SU-DHL-6 (cell line): ENCODE measurements at regions not wholly inside any gene's neighbourhood (a gene's known extent, or its start where the extent isn't known, plus 50 kb on each side); places are given as distances from the start of the nearest gene placed in this dataset.

Experiments used
- EZH2phosphoT487 ChIP-seq: fragments of 200-600 bp; sonication (generic), shearing (Covaris generic); conservative IDR thresholded peaks from 2 replicates; pipeline ENCODE4 v1.6.1; 2018; ENCODE audit warnings: mild to moderate bottlenecking, antibody characterized with exemption, low read length, moderate library complexity, mixed read lengths
- TF ChIP-seq, protein P1 (sequence below): fragments of 200-600 bp; sonication (generic); IDR thresholded peaks from one replicate; pipeline ENCODE4 v1.5.1; 2017; ENCODE audit warnings: antibody characterized with exemption, mild to moderate bottlenecking, low read length, moderate library complexity; ENCODE audit not compliant: insufficient read depth, poor library complexity, severe bottlenecking

DNA sequence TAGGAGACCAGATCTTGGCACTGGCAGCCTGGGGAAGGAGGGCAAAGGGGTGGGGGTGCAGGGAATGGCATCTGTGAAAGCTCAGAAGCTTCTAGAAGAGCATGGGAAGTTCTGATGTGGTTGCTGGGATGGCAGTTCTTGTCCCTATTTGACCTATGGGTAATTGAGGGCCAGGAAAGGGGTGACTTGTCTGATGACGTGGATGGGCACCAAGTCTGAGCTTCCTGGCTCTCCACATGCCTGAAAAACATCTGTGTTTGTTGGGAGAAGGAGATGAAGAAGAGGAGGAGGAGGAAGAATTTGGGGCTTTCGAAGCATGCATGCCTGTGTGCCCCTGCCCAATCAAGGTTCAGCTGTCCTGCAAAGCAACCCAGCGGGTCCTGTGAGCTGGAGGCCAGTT, 158.8 kb downstream of the SMAD6 start:
- TF ChIP-seq, protein P1, sequence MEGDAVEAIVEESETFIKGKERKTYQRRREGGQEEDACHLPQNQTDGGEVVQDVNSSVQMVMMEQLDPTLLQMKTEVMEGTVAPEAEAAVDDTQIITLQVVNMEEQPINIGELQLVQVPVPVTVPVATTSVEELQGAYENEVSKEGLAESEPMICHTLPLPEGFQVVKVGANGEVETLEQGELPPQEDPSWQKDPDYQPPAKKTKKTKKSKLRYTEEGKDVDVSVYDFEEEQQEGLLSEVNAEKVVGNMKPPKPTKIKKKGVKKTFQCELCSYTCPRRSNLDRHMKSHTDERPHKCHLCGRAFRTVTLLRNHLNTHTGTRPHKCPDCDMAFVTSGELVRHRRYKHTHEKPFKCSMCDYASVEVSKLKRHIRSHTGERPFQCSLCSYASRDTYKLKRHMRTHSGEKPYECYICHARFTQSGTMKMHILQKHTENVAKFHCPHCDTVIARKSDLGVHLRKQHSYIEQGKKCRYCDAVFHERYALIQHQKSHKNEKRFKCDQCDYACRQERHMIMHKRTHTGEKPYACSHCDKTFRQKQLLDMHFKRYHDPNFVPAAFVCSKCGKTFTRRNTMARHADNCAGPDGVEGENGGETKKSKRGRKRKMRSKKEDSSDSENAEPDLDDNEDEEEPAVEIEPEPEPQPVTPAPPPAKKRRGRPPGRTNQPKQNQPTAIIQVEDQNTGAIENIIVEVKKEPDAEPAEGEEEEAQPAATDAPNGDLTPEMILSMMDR, result no peak
- TF ChIP-seq EZH2phosphoT487, result no peak
